ENCODE measurements at regions not wholly inside any gene's neighbourhood (a gene's known extent, or its start where the extent isn't known, plus 50 kb on each side); places are given as distances from the start of the nearest gene placed in this dataset.

- DNase-seq = no peak
- Histone ChIP-seq H3T11ph (ENCODE audit: low read length) (no peak overlapping the region), H2BK20ac (ENCODE audit: low read depth, low read length, poor library complexity, severe bottlenecking) (no peak overlapping the region), H3K79me1 (ENCODE audit: insufficient read depth, low read depth, low read length, poor library complexity, severe bottlenecking) (no peaks in the 10 kb centered on the region), H2BK120ac (ENCODE audit: low read depth, low read length, poor library complexity, severe bottlenecking) (no peak overlapping the region), H4K20me1 (ENCODE audit: control insufficient read depth, insufficient read depth, insufficient read length) (no peaks in the 10 kb centered on the region), H2BK15ac (ENCODE audit: low read depth, low read length) (no peak overlapping the region), H2BK5ac (ENCODE audit: insufficient read length, low read length) (no peak overlapping the region), H3K9me3 (ENCODE audit: control insufficient read depth, low read depth, low read length) (no peaks in the 10 kb centered on the region), H3K14ac (ENCODE audit: insufficient read depth, low read length) (no peak overlapping the region), H3K56ac (ENCODE audit: insufficient read length, low read depth, low read length) (no peak overlapping the region), H3K79me2 (ENCODE audit: insufficient read depth, low read length) (no peaks in the 10 kb centered on the region), H3K23ac (ENCODE audit: insufficient read length, low read depth, low read length) (no peak overlapping the region), H4K91ac (ENCODE audit: insufficient read length, low read depth, low read length) (no peak overlapping the region), H3K18ac (ENCODE audit: insufficient read length, low read depth, low read length) (no peak overlapping the region), H2AFZ (ENCODE audit: low read length) (no peak overlapping the region), H3K27ac (ENCODE audit: insufficient read length, low read depth, low read length) (no peak overlapping the region), H3K4me2 (ENCODE audit: insufficient read depth, insufficient read length, low read length) (no peak overlapping the region), H2BK12ac (ENCODE audit: insufficient read length, low read depth, low read length) (no peak overlapping the region), H4K5ac (ENCODE audit: insufficient read length, low read depth, low read length) (no peak overlapping the region), H3K4ac (ENCODE audit: low read depth, low read length) (no peak overlapping the region), H3K23me2 (ENCODE audit: insufficient read length, low read depth, low read length, poor library complexity, severe bottlenecking) (no peaks in the 10 kb centered on the region), H4K8ac (replicated peaks; ENCODE audit: insufficient read length, low read depth, low read length) (no peak overlapping the region), H3K27me3 (ENCODE audit: insufficient read depth, low read length) (no peaks in the 10 kb centered on the region), H3K4me1 (ENCODE audit: insufficient read depth, low read length) (no peaks in the 10 kb centered on the region), H2AK5ac (ENCODE audit: insufficient read length, low read length) (no peak overlapping the region), H3K9ac (ENCODE audit: extremely low read depth, insufficient read length, low read length) (no peak overlapping the region)
- Mint-ChIP-seq H3K27me3 (ENCODE audit: low read depth) (no peaks in the 10 kb centered on the region), H3K4me1 (peaks cover 9 to 22% of the 10 kb centered on the region in 2 experiments), H3K9me3 (no peaks in the 10 kb centered on the region), H3K36me3 (ENCODE audit: insufficient read depth in 1 of 3, low read depth in 3 of 3) (0 out of 7 replicates have a peak, but pooled peaks cover 0 to 2% (median 0%) of the 10 kb centered on the region in 3 experiments), H3K27ac (no peak overlapping the region), H3K4me3 (no peak overlapping the region)
- no peak for TF ChIP-seq CTCF (conservative IDR thresholded peaks at IDR 0.05)
- WGBS (ENCODE audit: extremely low coverage, insufficient read length, low lambda C conversion rate) = no CpG with 5 or more reads among the region's 2 CpGs
Measured at GRCh38 chr2:143948710-143949109, 571.2 kb downstream of the ZEB2 start.

Measured in H9 (cell line).